NCI-H1048 (cell line): ENCODE measurements at regions not wholly inside any gene's neighbourhood (a gene's known extent, or its start where the extent isn't known, plus 50 kb on each side); places are given as distances from the start of the nearest gene placed in this dataset.
A peak's percentile ranks its signal among the peaks of the same experiment; 100 is the strongest.

Source experiments
- DNase-seq: peaks from one replicate; lab custom pipeline; 2025; lab: John Stamatoyannopoulos, UW

DNA sequence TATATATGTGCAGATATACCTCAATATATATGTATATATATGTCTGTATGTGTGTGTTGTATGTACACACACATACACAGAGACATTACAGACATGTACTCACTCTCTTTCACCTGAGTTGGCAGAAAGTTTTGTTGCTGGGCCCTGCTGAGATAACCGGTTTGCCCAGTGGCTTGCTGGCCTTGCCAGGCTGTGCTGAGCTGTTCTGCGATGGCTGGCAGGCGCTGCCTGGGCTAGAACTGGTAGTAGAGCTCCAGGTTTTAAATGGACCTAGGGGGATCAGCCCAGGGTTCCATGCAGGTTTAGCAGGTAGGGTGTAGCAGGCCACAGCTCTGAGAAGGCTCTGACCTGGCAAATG lies 394.3 kb downstream of the GADD45G start:
- no peak for DNase-seq

DNA sequence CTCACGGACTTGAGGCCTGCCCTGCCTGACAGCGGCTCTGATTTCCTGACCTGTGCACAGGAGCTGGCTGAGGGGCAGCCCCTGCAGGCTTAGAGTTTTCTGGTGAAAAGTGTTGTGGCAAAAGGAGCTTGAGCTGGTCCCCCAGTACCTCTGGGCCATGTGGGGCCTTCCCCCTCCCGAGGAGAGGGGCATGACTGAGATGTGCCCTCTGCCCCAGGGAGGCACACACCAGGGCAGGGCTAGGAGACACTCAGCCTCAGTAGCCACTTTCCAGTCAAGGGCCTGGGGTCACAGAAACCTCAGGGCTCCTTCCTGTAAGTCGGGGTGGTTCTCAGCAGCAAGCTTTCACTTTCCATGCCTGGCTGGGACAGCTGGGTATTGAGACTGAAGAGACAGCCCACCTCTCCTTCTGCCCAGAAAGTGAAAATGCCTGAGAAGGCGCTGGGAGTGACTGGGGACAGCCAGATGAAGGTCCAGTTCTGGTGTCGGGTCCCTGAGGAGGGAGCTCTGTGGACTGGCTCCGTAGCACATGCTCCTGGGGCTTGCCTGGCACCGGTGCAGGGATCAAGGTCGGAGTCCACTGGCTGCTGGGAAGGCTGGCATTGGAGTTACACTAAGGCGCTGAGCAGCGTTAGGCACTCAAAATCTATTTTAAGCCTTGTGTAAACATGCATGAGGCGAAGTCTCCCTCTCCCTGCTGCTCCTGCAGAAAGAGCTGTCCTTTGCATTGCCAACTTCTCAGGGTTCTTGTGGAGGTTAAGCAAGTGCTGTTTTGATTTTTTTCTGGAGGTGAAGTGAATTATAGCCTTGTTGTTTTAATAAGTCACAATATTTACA lies 394.9 kb downstream of the GADD45G start:
- DNase-seq: no peak

DNA sequence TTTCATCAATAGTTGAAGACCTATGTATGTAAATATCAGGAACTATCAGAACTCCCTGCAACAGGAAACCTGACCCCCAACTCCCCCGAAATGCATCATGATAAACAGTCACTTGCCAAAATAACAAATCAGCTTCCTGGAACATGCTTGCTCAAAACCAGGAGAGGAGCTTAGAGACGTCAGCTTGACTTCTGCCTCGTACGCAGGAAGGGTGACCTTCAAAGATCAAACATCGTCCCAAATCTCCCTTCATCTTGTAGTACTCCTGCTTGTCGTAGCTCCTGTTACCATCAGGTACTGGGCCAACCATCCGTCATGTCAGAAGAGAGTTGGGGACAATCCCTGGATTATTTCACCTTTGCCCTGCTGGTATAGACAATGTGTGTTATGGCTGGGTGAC lies 396.1 kb downstream of the GADD45G start:
- no peak for DNase-seq

DNA sequence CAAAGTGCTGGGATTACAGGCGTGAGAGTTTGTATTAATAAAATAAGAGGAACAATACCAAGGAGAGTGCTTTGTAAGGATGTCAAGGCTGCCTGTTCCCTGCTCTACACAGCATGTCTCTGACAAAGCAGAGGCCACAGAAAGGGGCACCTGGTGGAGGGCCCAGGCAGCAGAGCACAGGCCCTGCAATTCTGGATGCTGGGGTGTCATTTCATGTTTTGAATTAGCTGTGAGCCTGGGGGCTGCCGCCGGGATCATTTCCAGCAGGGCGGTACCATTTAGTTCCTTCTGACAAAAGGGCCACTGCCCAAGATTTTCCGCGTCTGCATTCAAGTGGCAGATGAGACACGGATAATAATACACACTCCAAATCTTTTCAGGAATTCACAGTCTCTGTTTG lies 396.9 kb downstream of the GADD45G start:
- no peak for DNase-seq

DNA sequence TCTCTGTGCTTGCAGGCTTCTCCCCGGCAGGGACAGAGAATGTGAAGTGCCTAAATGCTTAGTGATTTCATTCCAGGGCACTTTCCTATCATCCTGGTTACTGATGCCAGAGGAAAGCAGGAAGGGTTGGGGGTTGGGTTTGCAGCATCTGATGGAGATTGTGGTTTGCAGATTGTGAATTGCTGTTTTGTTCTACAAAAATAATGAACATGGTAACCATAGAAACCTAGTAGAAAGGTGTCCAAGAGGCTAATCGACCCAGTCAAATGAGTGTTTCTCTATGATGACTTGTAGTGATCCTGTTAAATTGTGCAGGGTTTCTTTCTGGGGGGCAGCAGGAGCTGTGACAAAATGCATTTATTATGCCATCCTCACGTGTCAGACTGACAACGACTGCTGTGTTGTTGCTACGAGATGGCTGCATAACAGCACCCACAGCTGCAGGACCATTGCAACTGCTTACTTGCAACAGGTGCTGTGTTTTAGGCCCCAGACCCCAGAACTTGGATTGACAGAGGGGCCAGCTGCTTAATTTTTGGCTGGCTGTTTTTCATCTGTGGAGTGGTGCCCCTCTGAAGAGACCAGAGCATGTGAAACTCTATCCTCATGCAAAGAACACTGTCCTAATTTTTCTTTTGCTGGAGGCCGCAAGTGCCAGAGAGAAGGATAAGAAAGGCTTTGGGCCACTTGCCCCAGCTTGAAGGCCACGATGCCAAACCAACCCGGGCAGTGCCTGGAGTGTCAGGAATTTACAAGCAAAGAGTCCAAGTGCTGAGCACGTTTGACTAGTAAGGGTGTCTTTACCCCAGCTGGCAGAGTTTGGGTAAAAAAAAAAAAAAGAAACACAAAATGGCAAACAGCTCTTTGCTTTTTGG lies 397.8 kb downstream of the GADD45G start:
- DNase-seq: peak; percentile 16

DNA sequence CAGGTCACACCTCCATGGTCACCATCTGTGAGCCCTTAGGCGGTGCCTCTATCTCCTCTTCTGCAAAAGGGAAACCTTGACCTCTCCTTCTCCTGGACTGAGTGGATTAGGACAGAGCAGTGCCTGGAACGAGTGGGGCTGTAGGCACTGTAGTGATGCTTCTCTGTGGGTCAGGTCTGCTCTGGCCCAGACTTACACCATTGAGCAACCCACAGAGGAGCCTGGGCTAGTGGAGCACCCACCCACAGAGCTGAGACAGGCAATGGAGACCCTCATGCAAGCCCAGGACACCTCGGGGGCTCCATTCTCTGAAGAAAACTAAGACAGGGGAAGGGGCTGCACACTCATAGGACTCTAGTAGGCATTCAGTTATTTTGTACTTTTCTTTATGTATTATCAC lies 400.6 kb downstream of the GADD45G start:
- DNase-seq: no peak

DNA sequence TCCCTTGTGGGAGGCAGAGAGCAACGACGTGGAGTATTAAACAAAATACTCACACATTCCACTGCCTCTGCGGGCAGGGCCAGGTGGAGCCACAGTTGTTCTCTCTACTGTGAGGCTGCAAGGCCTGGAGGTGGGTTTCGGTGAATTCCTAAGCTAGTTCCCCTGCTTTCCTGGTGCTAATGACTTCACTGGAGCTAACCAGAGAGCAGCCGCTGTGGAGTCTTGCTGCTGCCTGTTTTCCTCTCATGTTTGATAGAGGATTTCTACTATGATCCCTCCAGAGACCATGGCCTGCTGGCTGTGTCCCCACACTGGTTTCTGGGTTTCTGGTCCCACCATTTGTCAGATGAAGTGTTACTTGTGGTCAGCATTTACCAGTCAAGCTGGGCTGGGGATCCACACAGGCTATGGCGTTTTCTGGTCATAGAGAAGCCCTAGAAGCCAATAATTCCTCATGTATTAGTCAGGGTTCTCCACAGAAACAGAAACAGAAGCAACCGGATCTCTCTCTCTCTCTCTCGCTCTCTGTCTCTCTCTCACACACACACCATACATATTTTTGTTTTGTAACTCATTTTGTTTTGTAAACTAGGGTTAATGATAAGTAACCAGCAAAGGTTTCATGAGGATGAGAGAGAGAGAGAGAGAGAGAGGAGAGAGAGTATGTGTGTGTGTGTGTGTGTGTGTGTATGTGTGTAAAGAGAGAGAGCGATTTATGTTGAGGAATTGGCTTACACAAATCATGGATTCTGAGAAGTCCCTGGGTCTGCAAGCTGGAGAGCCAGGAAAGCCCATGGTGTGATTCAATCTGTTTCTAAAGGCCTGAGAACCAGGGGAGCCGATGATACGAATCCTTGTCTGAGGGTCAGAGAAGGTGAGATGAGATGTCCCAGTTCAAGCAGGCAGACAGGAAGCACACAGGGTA lies 403.0 kb downstream of the GADD45G start:
- DNase-seq: no peak

DNA sequence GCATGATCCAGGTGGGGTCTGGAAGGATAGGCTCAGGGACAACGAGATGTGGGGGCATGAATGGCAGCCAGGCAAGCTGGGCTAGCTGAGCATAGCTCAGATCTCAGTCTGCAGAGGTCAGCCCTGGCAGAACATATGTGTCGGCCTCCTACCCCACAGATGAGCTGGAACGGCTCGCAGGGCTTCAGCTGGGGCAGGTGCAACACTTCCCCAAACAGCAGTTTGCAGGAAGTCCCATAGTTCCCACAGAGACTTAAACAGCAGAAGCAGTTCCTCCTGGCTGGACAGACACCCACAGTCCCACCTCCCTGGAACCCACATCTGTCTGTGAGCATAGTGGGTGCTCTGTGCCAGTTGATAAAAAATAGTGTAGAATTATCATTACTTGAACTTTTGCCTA lies 404.6 kb downstream of the GADD45G start:
- DNase-seq: no peak

DNA sequence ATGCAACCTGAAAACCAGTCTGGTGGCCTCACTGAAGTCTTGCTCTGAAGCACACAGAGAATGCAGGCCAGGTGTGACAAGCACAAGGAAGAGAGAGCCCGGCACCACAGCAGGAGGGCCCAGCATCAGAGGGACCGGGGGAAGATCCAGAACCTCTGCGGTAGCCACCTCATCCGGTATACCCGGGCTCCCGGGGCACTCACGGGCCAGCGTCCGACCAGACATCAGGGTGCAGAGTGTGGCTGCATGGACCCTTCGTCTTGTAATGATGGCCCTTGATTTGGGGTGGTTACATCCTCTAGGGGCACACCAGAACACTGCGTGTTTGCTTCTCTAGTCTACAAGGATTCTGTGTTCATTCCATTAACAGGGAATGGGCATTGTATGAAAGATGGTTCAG lies 406.0 kb downstream of the GADD45G start:
- DNase-seq: no peak

DNA sequence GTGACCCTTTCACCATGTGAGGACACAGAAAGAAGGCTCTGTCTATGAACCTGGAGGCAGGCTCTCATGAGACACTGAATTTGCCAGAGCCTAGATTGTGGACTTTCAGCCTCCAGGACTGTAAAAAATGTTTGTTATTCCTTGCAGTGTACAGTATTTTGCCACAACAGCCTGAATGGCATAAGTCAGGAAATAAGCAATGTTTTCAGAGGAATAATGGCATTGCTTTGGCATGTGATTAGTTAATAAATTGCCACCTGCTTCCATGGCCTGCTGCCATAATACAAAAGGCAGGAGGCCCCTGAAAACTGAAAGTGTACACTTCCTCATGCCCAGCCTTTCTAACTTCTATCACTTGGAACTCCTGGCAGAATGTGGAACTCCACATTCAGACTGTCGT lies 408.1 kb downstream of the GADD45G start:
- no peak for DNase-seq

DNA sequence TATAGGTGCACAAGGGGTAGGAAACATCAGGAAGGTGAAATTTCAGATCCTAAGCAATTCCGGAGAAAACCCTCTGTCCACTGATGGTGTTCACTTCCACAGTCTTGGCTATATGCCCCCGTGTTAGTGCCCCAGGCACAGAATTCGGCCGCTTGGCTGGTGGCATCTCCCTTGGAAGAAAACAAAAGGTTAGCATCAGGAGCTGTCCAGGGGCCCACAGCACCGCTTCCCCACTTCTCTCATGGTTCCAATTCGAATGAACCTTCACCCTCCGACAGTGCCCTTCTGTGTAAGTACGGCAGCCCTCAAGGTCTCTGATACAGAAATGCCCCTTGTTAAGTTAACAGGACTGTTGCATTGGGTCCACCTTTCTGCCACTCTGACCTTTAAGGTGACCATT lies 409.0 kb downstream of the GADD45G start:
- DNase-seq: no peak

DNA sequence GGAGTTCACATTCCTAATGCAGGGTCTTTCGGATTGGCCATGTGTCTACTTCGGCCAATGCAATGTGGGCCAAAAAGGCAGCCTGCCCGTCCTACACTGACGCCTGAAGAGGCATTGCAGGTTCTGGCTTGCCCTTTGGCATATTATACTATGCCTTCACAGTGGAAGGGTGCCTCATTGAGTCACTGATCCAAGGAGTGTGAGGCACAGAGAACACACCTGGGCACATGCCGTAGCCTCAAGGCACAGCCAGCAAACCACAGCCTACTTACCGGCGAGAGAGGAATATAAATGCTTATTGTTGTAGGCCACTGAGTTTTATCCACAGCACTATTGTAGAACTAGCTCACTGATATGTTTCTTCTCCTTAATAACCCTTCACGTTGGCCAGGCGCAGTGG lies 409.6 kb downstream of the GADD45G start:
- no peak for DNase-seq

DNA sequence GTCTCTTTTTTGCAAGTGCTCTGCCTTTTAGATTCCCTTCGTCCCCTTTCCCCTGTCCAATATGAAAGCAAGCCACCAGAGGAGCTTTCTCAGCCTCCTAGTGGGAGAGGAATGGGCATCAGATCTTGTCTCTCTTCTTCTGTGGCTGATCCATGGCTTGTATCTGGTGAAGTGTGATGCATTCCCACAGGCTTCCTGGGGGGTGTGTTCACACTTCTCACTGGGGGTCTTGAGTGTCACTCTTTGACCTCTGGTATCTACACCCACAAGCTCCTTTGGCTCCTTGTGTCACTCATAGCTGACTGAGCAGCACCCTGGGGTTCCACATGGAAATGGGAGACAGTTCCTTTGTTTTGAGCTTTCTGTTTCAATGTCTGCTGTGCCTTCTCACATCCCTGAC lies 411.5 kb downstream of the GADD45G start:
- DNase-seq: no peak

DNA sequence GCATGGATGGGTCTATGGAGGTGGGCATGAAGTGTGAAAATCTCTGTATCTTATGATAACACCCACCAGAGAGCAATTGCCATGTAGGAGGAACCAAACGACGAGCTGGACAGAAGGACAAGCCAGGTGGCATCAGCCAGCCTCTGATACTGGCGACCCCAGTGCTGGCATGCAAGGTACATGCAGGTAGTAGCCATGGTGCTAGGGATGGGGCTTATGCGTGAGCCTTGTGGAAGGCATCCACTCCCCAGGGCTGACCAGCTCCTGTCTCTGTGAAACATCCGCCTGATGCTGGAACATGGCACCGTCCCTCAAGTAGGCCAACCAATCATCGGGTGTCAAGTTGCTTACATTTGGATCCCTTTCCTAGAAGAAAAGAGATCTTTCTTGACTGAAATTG lies 412.9 kb downstream of the GADD45G start:
- no peak for DNase-seq

DNA sequence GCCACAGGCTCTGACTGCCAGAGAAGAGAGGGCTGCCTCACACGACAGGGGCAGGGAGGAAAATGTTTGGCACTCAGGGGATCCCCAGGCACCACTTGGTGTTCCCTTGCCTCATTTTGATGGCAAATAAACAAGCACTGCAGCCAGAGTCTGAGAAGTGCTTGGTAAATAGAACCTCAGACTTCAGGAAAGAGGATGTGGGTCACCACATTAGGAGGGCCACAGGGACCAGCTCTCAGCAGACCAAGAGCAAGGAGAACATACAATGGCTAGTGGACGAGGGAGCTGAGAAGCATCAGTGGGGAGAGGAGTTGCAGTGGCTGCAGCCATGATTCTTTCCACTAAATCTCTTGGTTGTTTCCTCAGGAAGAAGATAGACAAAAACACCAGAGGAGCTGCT lies 413.9 kb downstream of the GADD45G start:
- no peak for DNase-seq

DNA sequence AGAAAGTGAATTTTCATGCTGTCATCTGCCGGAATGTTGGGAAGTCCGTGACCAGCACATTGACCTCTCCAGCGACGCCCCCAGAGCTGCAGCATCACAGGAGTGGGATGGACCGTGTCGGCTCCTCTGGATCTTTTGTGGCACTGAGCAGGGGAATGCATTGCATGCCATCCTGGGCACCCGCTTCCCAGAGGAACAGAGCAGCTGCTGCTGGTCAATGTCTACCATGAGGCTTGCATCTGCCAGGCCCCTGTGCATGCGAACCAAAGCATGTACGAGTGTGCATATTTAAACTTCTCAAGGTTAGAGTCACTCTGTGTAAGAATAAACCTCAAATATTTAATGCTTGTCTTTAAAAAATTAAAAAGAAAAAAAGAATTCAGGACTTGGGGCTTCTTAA lies 414.8 kb downstream of the GADD45G start:
- DNase-seq: no peak

DNA sequence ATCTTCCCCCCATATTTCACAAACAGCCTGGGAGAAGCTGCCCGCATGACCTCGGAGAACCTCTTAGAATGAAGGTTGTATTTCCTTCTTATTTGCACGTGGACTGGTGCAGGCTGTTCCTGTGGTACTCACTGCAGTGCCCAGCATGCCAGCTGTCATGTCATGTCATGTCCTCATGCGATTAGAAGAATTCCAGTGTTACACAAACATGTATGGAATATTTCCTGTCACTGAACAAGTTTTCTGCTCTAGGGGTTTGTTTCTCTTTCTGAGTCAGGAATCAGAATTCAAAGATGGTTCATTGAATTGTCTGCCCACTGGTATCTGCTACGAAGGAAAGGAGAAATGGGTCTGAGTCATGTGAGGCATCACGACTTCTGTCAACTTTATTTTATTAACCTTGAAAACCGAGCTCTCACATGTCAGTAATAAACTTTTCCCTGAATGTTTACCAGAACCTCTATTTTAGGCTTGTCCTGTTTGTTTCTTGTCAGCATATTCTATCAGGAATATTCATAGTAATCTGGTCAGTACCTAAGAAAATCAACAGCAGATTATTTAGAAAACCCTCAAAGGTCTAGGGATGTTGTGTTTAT lies 415.6 kb downstream of the GADD45G start:
- DNase-seq: no peak

DNA sequence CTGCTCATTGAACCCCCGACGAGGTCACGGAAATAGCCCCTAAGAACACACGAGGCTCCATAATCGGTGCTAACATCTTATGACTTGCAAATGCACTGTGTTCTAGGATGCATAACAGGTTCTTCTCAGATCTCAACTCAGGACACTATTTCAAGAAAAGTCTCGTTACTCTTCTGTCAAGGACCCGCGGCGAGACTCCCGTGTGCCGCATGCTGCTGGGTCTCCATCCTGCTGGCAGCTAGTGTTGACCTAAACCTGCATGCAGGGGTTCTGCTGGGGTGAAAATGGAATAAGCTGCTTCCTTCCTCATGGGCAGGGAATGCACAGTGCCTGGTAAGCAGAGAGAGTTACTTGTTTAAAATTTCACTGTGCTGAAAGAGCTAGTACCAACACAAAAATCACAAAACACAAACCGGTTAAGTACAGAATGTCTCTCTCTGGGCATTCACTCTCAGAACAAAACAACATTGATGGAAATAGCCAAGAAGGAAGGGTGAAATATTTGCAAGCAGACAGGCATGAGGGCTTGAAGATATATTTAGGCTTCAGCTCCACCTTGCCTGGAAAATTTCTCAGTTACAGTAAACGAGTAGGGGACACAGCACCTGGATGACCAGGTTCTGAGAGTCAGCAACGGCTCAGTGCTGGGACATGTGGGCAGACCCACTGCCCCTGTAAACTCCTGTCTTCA lies 416.5 kb downstream of the GADD45G start:
- no peak for DNase-seq

DNA sequence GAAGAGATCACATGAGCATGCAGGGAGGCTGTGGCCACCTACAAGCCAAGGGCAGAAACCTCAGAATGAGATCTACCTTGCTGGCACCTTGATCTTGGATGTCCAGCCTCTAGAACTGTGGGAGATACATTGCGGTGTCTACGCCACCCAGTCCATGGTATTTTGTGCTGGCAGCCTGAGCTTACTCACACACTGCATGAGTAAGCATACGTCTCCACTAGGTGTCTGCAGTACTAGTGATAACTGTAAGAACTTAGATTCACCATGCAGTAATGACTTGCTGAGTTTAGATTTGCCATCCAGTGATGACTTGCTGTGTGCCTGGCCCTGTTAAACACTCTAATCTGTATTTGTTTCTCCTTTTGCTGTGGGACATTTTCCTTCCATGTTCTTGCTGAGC lies 417.7 kb downstream of the GADD45G start:
- no peak for DNase-seq

DNA sequence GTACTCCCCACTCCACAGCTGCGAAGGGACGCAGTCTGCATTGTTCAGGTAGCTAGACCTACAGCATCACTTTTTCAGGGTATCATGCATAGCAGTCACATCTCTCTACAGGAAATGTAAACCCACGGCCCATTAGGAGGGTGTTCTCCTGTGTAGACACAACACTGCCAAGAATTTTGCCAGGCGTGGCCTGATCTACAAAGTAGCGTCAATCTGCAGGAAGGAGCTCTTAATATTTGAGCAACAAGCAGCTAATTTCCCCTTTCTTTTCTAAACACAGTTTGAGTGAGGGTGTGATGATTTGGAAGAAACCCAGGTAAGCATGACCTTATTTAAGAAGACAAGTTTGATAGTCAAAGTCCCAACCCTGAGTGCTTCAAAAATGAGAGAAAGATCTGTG lies 419.0 kb downstream of the GADD45G start:
- no peak for DNase-seq

DNA sequence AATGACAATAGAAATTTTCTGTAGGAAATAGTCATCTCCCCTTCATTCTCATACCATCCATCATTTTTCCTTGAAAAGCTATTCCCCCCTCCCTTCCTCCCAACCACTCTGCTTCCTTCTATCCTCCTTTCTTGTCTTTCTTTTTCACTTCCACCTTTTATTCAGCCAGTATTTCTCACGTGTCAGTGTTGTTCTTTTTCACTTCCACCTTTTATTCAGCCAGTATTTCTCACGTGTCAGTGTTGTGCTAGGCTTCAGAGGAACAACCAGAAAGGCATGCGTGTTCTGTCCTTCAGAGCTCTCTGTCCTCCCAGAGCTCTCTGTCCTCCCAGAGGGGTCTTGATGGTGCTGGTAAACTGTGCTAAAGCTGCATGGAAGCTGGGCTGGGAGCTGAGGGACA lies 419.6 kb downstream of the GADD45G start:
- no peak for DNase-seq
